ENCODE measurements at regions not wholly inside any gene's neighbourhood (a gene's known extent, or its start where the extent isn't known, plus 50 kb on each side); places are given as distances from the start of the nearest gene placed in this dataset.

DNA sequence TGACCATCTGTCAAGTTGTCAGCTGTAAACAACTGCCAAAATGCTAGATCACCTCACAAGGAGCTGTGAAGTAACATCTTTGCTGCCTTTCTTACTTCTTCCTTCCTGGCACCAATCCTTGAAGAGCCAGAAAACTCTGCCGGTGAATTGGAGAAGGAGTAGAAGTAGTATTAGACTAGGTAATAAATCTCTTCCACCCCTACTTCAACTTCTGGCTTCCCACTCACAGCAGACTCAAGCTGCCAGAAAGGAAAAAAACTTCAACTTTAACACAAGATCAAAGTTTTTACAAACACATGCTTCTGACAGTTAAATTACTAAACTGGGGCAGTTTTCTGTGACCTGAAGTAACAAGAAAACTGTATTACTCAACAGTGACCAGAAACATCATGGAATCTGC lies 164.7 kb upstream of the SLC7A11 start:
- TF ChIP-seq, protein P1, sequence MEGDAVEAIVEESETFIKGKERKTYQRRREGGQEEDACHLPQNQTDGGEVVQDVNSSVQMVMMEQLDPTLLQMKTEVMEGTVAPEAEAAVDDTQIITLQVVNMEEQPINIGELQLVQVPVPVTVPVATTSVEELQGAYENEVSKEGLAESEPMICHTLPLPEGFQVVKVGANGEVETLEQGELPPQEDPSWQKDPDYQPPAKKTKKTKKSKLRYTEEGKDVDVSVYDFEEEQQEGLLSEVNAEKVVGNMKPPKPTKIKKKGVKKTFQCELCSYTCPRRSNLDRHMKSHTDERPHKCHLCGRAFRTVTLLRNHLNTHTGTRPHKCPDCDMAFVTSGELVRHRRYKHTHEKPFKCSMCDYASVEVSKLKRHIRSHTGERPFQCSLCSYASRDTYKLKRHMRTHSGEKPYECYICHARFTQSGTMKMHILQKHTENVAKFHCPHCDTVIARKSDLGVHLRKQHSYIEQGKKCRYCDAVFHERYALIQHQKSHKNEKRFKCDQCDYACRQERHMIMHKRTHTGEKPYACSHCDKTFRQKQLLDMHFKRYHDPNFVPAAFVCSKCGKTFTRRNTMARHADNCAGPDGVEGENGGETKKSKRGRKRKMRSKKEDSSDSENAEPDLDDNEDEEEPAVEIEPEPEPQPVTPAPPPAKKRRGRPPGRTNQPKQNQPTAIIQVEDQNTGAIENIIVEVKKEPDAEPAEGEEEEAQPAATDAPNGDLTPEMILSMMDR (IDR thresholded peaks at IDR 0.05 in 8 of 11, conservative IDR thresholded peaks at IDR 0.05 in 3 of 11), result no peak
- TF ChIP-seq POLR2A (IDR thresholded peaks at IDR 0.05) (no peak), POLR2AphosphoS5 (IDR thresholded peaks at IDR 0.05) (no peak)
